GM21390 (cell line): ENCODE measurements at regions not wholly inside any gene's neighbourhood (a gene's known extent, or its start where the extent isn't known, plus 50 kb on each side); places are given as distances from the start of the nearest gene placed in this dataset.
"Not testable (repeated sequence)": the region's sequence is repeated elsewhere in the genome, so short reads cannot be mapped to it uniquely, and the experiment has no call there.

Experiments
- ATAC-seq: cut with Tn5 transposase; IDR thresholded peaks from one replicate; pipeline ENCODE4 v1.9.1; 2021; ENCODE audit not compliant: unreplicated experiment

DNA sequence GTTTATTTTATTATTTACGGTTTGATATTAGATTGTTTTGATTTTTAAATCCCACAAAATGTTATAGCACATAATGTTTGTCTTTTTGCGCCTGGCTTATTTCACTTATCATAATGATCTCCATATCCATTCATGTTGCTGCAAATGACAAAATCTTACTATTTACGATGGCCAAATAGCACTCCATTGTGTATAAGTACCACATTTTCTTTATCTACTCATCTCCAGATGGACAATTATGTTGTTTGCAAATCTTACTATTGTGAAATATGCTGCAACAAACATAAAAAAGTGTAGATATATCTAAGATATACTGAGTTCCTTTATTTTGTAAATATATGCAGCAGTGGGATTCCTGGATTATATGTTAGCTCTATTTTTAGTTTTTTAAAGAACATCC lies 1568.3 kb downstream of the AMY1C start:
- ATAC-seq, result no peak

GRCh38 chr1:105326886-105327285 lies 1577.2 kb downstream of the AMY1C start:
- no peak for ATAC-seq

GRCh38 chr1:105337420-105337819 lies 1587.7 kb downstream of the AMY1C start:
- no peak for ATAC-seq

DNA sequence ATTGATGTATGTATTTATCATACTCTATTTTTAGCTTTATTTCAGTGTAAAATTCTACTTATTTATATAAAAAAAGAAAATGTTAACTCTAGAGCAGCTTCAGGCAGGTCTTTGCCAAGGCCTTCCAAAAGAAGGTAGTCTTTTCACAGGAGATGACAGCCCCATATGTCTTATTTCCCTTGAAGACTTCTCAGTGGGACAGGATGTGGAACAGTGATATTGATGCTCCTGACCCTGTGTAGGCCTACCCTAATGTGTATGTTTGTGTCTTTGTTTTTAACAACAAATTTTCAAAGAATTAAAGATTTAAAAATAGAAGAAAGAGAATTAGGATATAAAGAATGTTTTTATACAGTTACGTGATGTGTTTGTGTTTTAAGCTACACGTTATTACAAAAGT lies 1593.6 kb downstream of the AMY1C start:
- no peak for ATAC-seq

- ATAC-seq, result no peak
Measured at GRCh38 chr1:105359457-105359856, 1609.8 kb downstream of the AMY1C start.

DNA sequence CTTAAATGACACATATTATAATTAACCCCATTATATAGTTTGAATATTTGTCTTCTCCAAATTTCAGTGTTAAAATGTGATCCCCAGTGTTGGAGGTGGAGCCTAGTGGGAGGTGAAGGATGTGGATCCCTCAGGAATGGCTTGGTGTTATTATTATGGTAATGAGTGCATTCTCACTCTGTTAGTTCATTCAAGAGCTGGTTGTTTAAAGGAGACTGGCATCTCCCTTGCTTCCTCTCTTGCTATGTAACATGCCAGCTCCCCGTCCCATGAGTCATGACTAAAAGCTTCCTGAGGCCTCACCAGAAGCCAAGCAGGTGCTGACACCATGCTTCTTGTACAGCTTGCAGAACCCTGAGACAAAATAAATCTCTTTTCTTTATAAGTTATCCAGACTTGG lies 1612.7 kb downstream of the AMY1C start:
- ATAC-seq, result no peak

GRCh38 chr1:105368446-105368845 lies 1618.7 kb downstream of the AMY1C start:
- ATAC-seq, result no peak

- no peak for ATAC-seq
Measured at GRCh38 chr1:105373681-105374080, 1624.0 kb downstream of the AMY1C start.

GRCh38 chr1:105386489-105386888 lies 1636.8 kb downstream of the AMY1C start:
- no peak for ATAC-seq

DNA sequence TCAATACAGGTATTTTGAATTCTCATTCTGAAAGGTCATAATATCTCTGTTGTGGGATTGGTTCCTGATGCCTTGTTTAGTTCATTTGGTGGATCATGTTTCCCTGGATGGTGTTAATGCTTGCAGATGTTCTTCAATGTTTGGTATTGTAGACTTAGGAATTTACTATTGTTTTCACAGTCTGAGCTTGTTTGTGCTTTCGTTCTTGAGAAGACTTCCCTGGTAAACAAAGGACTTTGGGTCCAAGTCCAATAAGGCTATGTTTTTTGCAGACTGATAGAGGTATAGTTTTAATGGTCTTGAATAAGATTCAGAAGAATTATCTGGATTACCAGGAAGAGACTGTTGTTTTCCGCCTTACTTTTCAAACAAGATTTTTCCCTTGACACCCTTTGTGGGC lies 1646.3 kb downstream of the AMY1C start:
- no peak for ATAC-seq

GRCh38 chr1:105398909-105399308 lies 1649.2 kb downstream of the AMY1C start:
- ATAC-seq, result no peak

- ATAC-seq, result no peak
Measured at GRCh38 chr1:105399716-105400115, 1650.0 kb downstream of the AMY1C start.

- no peak for ATAC-seq
Measured at GRCh38 chr1:105416261-105416660, 1640.2 kb upstream of the PRMT6 start.

- no peak for ATAC-seq
Measured at GRCh38 chr1:105419030-105419429, 1637.4 kb upstream of the PRMT6 start.

DNA sequence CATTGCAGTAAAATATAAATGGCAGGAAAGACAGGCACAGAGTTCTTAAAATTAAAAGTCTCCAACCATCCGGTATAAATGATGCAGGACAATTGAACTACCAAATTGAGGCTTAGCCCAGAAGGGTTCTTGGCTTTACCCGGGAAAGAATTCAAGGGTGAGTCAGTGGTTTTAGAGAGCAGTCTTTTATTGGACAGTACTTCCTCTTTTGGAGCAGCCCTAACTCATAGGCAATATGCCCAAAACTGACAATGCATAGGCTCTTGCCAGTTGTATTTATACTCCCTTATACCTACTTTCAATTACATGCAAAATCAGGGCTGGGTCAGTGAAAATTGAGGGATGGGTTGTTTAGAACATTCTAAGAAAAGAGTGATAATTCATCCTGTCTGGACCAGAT lies 1628.9 kb upstream of the PRMT6 start:
- no peak for ATAC-seq

DNA sequence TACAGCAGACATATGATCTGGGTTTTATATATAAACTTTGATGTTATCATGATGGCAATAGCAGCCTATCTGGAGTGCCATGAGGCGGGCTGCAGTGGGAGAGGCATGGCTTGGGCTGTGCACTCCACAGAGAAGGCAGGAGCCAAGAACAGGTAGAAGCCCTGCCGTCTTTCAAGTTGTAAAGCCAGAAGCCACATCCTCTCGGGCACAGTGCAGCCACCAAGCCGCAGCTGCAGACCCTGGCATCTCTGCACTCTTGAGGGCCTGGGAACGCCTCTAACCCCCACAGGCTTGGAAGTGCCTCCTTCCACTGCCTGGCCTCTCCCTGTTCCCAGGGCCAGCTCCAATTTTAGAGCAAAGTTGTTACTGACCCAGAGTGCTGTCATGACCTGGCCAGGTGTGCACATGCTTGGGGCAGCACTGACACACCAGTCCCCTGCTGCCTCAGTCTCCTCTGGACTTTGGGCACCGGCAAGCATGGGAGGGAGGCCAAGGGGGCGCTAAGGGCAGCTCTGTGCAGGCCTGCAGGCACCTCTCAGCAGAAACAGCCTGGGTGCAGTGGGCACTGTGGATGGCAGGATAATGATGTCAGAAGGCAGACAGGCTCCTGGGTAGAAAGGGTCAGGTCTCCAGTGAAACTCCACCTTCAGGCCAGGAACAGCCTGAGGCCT lies 1619.8 kb upstream of the PRMT6 start:
- no peak for ATAC-seq

- no peak for ATAC-seq
Measured at GRCh38 chr1:105437847-105438246, 1618.6 kb upstream of the PRMT6 start.

GRCh38 chr1:105442901-105443300 lies 1613.6 kb upstream of the PRMT6 start:
- ATAC-seq, result no peak

DNA sequence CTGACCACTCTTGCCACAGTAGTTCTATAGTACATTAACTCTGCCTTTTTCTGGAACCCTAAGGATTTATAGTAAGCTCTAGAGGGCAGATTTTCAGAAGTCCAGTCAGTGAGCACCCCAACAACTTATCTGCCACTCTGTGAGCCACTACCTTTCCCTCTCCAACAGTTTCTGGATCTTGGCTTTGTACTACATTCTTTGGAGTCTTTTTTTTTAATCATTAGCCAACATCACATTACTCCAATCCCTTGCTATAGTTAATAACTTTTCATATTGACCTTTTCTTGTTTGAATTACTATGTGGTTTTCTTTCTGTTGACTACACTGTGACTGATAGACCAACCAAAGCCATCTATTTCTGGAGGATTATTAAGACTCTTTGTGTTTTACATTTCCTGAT lies 1596.7 kb upstream of the PRMT6 start:
- ATAC-seq, result no peak

DNA sequence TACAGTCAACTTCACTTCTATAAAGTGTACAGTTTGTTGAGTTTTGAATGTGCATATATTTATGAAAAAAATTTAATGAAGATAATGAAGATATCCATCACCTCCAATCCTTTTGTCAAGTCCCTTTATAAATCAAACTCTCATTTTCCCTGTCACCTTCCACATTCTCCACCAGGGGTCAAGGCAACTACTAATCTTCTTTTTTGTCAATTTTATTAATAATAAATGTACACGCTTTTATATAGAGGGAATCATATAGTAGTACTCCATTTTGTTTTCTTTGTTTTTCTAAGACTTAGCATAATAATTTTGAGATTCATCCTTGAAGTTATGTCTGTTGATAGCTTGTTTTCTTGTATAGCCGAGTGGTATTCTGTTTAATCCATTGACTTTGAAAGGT lies 1594.2 kb upstream of the PRMT6 start:
- no peak for ATAC-seq

DNA sequence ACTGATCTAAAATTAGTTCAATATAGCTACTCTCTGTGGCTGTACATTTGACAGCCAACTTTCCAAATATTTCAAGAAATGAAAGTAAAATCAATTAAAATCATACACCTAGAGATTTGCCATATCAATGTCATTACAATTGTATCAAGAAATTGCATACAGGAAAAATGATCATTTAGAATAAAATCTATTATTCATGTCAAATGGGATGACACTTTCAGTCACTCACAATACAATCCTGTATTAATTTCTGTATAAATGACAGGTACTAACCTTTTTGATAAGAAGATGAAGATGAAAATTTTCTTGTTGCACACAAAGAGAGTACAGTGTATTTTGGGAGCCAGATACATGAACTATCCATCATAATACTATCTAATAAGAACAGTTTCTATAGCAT lies 1588.9 kb upstream of the PRMT6 start:
- no peak for ATAC-seq

DNA sequence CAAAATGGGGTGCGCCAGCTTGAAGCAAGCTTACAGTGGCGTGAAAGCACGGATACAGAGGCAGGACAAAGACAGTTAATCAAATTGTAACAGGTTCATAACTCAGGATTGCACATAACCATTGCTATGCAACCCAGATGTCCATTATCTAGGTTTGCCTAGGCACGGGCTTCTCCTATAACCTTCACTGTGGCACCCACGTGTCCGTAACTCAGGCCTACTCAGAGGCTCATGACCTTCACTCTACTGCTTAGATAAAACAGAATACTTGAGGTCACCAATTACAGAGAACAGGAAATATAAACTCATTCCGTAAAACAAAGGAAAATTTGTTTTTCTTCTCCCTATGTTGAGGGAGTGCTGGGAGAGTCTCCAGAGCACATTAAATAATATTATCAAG lies 1585.9 kb upstream of the PRMT6 start:
- ATAC-seq, result not testable (repeated sequence)

DNA sequence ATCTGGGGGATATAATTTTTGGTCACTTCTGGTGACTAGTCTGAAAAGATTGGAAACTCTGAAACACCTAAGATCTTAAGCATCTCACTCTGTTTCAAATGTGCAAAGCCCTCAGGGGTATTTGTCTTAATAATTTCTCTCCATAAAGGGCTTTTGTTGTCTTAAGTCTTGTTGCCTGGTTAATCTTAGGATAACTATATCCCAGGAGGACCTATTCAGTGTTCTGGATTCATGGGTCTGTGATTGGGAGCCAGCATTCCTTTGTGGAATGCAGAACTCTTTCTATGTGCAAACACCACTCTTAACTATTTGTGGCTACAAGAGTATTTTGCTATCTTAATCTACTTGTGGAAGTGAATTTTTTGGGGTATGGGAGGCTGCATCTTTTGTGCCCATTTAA lies 1573.0 kb upstream of the PRMT6 start:
- no peak for ATAC-seq
